Thyroid gland (tissue), 4 donors: ENCODE measurements at regions not wholly inside any gene's neighbourhood (a gene's known extent, or its start where the extent isn't known, plus 50 kb on each side); places are given as distances from the start of the nearest gene placed in this dataset.

Experiments used
- POLR2A ChIP-seq, 2 donors: fragments of 450-650 bp; IDR thresholded peaks; one replicate each; pipeline ENCODE4 v1.6.1; 2017; ENCODE audit warnings: antibody characterized with exemption in 2 of 2, mild to moderate bottlenecking in 2 of 2, moderate library complexity in 1 of 2
- TF ChIP-seq, protein P1 (sequence below), 6 experiments: fragments of 200-600 bp in 3 of 6; fragments of 450-650 bp in 3 of 6; sonication (generic) in 3 of 6; IDR thresholded peaks; one replicate each; pipeline ENCODE4 v1.5.1; 2016 to 2019; ENCODE audit warnings: antibody characterized with exemption in 6 of 6, mild to moderate bottlenecking in 2 of 6, inconsistent platforms in 1 of 6, moderate library complexity in 1 of 6

DNA sequence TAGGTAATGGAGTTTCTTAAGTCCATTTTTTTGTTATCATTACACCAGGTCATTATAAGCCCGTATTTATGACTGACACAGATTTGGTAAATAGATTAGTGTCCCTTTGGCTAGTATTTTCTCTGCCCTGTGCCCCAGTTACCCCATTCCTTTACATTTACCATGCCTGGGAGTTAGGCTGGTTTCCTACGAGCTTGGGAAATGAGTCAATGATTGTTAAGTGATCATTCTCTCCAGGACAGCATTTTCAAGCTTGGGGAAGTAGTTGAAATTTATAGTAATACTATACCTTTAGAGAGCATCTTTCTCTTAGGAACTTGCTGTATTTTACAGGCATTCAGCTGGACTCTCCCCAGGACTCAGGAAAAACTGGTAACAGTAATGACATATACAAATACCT, 573.1 kb downstream of the TLE4 start:
- TF ChIP-seq, protein P1, sequence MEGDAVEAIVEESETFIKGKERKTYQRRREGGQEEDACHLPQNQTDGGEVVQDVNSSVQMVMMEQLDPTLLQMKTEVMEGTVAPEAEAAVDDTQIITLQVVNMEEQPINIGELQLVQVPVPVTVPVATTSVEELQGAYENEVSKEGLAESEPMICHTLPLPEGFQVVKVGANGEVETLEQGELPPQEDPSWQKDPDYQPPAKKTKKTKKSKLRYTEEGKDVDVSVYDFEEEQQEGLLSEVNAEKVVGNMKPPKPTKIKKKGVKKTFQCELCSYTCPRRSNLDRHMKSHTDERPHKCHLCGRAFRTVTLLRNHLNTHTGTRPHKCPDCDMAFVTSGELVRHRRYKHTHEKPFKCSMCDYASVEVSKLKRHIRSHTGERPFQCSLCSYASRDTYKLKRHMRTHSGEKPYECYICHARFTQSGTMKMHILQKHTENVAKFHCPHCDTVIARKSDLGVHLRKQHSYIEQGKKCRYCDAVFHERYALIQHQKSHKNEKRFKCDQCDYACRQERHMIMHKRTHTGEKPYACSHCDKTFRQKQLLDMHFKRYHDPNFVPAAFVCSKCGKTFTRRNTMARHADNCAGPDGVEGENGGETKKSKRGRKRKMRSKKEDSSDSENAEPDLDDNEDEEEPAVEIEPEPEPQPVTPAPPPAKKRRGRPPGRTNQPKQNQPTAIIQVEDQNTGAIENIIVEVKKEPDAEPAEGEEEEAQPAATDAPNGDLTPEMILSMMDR (IDR thresholded peaks at IDR 0.05): no peak
- TF ChIP-seq POLR2A (IDR thresholded peaks at IDR 0.05): no peak
